Neural cell (in vitro differentiated cells): ENCODE measurements at regions not wholly inside any gene's neighbourhood (a gene's known extent, or its start where the extent isn't known, plus 50 kb on each side); places are given as distances from the start of the nearest gene placed in this dataset.

Source experiments
- CTCF ChIP-seq: fragments of 450-650 bp; IDR thresholded peaks from 2 replicates; pipeline ENCODE4 v1.5.1; 2014; ENCODE audit warnings: antibody characterized with exemption, mild to moderate bottlenecking, moderate library complexity; ENCODE audit not compliant: poor library complexity, severe bottlenecking
- EP300 ChIP-seq: fragments of 450-650 bp; conservative IDR thresholded peaks from 2 replicates; pipeline ENCODE4 v1.6.1; 2014; ENCODE audit warnings: antibody characterized with exemption, mild to moderate bottlenecking, moderate library complexity; ENCODE audit not compliant: poor library complexity, severe bottlenecking
- EZH2 ChIP-seq: fragments of 200-600, 300-800 bp; shearing (Covaris generic), sonication (generic); IDR thresholded peaks from 2 replicates; pipeline ENCODE4 v1.6.1; 2014; ENCODE audit warnings: antibody characterized with exemption, low read length, borderline replicate concordance, mild to moderate bottlenecking; ENCODE audit not compliant: insufficient read depth, poor library complexity, severe bottlenecking
- MXI1 ChIP-seq: fragments of 450-650 bp; conservative IDR thresholded peaks from 2 replicates; pipeline ENCODE4 v1.6.1; 2014; ENCODE audit warnings: antibody characterized with exemption, mild to moderate bottlenecking; ENCODE audit not compliant: poor library complexity, severe bottlenecking
- POLR2AphosphoS5 ChIP-seq: IDR thresholded peaks from 2 replicates; pipeline ENCODE4 v1.6.1; 2012
- RAD21 ChIP-seq: fragments of 450-650 bp; conservative IDR thresholded peaks from 2 replicates; pipeline ENCODE4 v1.6.1; 2014; ENCODE audit warnings: antibody characterized with exemption, mild to moderate bottlenecking, moderate library complexity
- TAF1 ChIP-seq: IDR thresholded peaks from 2 replicates; pipeline ENCODE4 v1.6.1; 2012; ENCODE audit warnings: low read depth
- TF ChIP-seq, protein P1 (sequence below): IDR thresholded peaks from 2 replicates; pipeline ENCODE4 v1.6.1; 2012; ENCODE audit warnings: borderline replicate concordance

GRCh38 chr13:40440990-40441820 is 225.2 kb downstream of the FOXO1 start:
- no peak for TF ChIP-seq TAF1
- TF ChIP-seq CTCF, result no peak
- TF ChIP-seq EZH2, result no peak
- no peak for TF ChIP-seq MXI1
- no peak for TF ChIP-seq POLR2AphosphoS5
- TF ChIP-seq, protein P1, sequence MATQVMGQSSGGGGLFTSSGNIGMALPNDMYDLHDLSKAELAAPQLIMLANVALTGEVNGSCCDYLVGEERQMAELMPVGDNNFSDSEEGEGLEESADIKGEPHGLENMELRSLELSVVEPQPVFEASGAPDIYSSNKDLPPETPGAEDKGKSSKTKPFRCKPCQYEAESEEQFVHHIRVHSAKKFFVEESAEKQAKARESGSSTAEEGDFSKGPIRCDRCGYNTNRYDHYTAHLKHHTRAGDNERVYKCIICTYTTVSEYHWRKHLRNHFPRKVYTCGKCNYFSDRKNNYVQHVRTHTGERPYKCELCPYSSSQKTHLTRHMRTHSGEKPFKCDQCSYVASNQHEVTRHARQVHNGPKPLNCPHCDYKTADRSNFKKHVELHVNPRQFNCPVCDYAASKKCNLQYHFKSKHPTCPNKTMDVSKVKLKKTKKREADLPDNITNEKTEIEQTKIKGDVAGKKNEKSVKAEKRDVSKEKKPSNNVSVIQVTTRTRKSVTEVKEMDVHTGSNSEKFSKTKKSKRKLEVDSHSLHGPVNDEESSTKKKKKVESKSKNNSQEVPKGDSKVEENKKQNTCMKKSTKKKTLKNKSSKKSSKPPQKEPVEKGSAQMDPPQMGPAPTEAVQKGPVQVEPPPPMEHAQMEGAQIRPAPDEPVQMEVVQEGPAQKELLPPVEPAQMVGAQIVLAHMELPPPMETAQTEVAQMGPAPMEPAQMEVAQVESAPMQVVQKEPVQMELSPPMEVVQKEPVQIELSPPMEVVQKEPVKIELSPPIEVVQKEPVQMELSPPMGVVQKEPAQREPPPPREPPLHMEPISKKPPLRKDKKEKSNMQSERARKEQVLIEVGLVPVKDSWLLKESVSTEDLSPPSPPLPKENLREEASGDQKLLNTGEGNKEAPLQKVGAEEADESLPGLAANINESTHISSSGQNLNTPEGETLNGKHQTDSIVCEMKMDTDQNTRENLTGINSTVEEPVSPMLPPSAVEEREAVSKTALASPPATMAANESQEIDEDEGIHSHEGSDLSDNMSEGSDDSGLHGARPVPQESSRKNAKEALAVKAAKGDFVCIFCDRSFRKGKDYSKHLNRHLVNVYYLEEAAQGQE, result no peak
- TF ChIP-seq RAD21, result no peak
- no peak for TF ChIP-seq EP300
